HG02759 (cell line): ENCODE measurements at regions not wholly inside any gene's neighbourhood (a gene's known extent, or its start where the extent isn't known, plus 50 kb on each side); places are given as distances from the start of the nearest gene placed in this dataset.

Source experiments
- ATAC-seq: cut with Tn5 transposase; IDR thresholded peaks from one replicate; pipeline ENCODE4 v1.9.1; 2021; ENCODE audit warnings: mild to moderate bottlenecking, moderate library complexity; ENCODE audit not compliant: unreplicated experiment

DNA sequence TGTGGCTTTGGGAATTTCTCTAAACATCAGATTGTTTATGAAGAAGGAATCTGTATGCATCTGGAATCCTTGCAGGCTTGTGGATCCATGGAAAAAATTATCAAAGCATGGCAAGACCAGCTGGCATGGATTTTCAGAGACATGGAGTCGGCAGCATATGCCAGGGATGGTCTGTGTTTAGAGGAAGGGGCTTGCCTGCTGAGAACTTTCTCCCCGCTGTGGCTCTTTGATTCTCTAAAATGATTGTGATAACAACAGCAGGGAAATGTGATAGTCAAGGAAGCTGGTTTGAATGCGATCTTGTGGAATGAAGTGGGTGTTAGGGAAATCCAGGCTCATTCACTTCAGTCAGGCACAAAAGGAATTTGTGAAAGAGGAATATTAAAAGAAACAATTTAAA, 245.7 kb upstream of the THRB start:
- ATAC-seq: no peak

DNA sequence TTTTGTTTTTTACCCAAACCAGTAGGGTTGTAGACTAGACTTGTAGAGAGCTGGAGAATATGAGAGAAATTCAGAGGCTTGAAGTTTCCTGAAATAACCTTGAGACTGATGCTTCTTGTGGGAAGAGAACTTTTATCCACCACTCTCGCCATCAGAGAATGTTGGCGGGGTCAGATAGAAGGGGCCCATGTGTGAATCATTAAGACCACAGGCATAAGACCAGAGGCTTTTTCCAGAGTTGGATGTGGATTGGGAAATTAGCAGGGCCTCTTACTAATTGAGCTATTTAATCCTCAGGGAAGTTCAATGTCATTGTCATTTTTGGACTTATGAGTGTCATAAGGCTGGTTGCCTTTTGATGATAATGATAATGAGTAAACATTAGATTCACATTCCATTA, 246.9 kb upstream of the THRB start:
- no peak for ATAC-seq

DNA sequence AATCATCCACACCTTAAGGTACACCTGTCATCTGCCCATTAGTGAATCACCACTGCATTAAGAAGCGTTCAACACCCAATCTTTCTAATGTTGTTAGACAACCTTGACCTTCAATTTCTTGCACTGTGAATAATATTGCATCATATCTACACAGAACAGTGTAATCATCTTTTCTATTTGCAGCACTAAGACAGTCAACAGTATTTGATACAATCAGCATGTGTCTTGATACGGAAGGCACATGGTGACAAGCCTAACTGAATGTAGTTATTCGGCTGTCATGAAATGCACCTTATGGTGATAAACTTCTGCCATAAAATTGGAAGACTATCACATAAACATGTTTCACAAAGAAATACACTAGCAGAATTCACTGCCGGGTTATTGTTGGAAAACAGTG, 253.9 kb upstream of the THRB start:
- ATAC-seq: no peak

DNA sequence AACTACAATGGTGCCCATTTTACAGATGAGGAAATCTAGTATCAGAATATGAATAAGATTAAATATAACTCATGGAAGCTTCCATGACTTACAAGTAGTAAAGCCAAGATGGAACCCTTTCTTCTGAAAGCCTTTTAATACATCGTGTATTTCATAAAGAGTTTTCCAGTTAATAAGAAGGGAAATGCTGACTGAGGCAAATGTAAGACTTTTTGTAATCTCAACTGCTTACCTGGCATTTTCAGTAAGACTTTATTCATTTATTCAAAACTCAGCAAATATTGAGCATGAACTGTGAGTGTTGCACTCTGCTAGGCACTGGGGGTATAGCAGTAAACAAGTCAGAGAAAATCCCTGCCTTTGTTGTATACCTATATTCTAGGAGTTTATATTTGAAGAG, 256.4 kb upstream of the THRB start:
- no peak for ATAC-seq

DNA sequence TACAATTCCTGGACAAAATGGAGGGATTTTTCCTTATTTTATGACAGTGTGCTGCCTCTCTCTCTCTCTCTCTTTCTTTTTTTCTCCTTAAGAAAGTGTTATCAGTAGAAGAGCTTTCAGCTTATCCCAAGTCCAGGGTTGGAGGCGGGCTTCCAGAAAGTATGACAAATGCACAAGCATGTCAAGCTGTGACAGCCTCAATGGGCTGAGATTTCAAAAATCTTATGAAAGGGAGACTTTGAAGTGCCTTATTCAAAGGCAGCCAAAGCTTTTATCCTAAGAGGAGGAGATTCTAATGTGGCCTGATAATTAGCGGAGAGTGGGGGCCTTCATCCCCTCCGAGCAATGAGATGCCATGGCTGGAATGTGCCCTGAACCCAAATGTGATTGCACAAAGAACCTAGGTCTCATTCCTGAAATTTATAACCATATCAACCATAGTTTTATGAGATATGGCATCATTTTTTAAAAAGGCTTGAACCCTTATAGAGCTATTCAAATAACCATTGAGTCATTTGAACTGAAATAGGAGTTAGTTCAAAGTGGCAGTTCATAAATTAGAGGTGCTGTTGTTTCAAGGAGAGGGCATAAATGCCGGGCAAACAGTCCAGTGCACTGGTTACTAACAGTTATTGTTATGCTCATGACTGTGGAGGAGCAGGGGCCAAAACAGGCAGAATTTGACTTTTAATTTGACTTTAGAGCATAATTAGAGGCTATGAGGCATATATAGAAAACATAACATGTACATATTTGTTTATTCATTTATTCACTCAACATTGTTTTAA, 261.6 kb upstream of the THRB start:
- ATAC-seq: no peak

DNA sequence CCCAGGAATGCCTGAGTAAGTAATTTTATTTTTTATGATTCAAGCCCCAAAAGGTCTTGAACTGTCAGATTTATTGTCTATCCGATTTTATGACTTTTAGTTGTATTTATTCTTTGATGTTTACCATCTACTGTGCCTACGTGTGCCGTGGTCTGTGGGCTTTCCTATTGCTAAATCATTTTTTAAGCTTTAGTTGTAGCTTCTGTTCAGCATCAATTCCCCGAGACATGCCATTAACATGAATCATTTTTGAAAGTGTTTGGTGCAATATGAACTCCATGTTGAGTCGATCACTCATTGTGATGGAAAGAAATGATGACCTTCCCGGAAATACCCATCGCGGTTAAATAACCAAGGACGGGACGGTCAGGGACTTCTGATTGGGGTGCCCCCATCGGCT, 268.7 kb upstream of the THRB start:
- no peak for ATAC-seq

DNA sequence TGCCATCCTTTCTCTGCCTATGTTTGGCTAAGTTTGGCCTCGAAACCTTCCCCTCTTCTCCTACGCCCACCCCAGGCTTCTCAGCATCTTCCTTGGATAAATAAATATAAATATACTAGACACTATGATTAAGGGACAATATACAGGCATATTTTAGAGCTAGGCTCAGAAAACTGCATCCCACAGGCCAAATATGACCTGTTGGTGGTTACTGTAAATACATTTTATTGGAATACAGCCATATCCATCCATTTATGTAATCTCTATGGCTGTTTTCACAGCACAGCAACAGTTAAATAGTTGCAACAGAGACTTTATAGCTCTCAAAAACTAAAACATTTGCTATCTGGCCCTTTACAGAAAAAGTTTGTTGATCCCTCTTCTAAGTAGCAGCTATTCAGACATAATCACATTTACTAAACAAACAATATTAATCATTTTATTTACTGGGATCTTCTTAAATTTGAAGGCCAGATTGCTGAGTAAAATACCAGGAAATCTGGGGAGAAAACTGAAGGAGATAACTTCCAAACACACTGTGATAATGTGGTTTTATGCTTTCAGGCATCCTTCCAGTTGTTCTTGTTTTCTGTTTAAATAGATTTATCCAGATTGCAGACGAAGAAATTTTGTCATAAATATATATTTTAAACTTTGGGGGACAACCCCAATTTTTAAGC, 269.7 kb upstream of the THRB start:
- no peak for ATAC-seq

DNA sequence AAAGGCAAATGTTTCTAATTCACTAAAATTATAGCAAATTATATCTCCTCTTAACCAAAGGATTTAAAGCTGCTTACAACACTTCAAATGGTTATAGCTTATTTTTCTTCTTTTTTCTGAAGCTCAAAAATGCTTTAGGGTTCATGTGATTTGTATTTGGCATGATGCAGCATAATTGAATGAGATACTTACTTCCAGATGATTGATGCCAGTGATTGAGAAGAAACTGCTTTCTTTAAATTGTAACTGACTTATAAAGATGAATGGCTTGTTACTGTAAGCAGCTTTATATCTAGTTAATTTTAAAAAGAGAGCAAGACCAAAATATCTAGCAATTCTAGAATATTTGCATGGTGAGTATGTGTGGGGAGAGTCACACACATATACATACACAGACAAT, 270.7 kb upstream of the THRB start:
- ATAC-seq: no peak

DNA sequence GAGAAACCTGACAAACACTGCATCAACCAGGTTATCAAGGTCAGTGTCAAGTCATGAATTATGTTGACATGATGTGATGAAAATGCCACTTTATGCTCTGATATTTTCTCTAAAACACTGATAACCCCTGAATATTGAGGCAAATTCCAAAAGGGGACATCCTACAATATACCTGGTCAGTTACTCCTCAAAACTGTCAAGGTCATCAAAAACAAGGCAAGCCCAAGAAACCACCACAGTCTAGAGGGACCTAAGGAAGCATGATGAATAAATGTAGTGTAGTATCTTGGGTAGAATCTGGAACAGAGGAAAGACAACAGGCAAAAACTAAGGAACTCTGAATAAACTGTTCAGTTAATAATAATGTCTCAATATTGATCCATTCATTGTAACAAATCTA, 275.3 kb upstream of the THRB start:
- no peak for ATAC-seq

DNA sequence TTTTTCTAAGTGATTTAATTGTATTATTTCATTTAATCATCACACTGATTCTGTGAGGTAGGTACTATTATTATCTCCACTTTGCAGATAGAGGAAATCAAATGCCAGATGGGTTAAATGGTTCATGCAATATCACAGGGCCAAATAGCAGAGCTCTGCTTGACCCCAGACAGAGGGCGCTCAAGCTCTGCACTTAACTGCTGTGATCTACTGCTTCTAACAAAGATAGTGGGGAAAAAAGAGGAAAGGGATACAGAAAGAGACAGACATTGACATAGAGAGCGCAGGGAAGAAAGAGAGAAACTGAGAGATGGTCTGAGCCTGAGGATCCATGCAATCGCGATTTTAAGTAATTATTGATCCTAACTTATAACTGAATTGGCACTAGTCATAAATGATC, 279.1 kb upstream of the THRB start:
- ATAC-seq: peak; percentile 94

DNA sequence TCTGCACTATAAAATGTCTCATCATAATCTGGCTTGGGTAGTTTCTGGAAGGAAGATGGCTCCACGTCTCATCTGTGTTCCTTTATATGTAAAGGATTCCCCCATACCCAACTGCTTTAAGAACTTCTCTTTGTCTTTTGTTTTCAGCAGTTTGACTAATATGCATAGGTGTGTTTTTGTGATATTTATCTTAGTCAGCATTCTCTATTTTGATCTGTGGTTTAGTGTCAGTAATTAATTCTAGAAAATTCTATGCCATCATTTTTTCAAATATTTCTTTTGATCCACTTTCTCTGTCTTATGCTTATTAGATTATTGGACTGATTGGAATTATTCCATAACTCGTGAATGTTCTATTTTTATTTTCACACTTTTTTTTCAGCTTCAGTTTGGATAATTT, 286.3 kb upstream of the THRB start:
- ATAC-seq: no peak

DNA sequence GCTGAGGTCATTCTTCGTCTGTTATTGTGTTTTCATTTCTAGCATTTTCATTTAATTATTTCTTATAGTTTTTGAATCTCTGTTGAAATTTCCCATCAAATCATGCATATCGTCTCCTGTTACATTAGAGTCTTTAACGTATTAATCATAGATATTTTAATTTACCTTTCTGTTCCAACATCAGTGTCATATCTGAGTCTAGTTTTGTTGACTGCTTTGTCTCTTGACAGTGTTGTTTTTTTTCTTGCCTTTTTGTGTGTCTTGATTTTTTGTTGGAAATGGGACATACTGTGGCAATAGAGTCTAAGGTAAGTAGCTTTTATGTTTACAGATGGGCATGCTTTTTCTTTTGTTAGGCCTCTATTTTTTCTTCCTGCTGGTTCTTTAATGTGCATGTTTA, 286.8 kb upstream of the THRB start:
- ATAC-seq: no peak

DNA sequence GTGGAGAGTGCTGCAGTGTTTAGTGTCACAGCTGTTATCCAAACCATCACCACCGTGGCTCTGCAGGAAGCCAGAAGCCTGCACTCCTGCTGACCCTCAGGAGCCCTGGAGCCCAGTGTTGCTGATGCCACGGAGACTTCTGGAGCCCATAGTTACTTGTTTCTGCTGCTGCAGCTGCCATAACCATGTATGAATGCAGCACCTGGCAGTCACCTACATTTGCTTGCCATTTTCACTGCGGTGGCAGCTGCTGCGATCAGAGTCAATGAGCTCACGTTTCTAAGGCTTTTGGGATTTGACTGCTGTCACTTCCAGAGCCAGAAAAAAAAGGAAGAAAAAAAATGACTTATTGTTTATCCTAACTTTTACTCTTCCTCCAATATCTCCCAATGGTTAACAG, 299.2 kb upstream of the THRB start:
- ATAC-seq: no peak

DNA sequence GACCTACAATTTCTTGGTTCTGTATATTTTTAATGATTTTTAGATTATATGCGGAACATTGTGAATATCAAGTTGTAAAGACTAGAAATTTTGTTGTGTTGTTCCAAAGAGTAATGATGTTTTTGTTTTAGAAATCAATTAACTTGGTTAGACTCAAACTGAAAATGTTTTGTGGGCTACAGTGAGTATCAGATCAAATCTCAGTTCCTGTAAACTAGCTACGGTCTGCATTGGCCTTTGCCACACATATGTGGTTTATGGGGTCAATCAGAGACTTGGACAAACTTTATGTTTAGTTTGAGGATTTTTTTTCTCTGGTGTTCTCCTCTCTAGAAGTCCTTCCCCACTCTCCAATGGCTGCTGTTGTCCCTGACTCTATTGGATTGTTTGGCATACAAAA, 308.0 kb upstream of the THRB start:
- ATAC-seq: peak; percentile 98

DNA sequence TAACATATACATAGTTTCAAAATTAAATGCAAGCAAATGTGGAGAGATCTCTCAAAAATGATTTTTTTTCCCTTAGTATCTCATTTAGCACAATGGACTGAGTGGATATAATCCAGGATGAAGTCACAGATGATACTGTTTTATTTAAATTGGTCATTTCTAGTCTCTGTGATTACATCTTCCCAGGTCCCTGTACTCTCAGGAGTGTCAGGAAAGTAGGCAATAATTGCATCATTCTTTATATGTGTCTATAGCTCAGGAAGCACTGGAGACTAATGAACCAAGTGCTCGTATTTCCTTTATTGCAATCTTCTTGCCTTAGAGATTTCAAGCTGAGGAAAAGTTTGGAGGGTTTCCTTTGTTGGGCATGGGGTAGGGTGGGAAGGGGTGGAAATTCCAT, 309.4 kb upstream of the THRB start:
- no peak for ATAC-seq

DNA sequence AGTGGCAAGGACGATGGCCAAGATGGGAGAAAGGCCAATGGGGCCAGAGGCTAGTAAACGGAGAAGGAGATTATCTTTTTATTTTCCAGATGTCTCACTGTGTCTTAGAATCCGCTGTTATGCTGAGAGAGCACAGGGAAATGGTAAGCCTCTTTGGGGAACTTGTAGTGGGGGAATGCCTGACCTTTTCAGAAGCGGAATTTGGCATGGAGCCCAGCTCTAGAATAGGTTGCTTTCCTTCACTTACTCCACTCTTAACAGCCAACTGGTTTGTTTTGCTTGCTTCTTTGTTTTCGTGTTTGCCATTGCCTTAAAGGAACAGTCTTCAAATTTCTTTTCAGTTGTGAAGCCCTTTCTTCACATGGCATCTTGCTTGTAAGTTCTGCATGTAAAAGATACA, 316.2 kb upstream of the THRB start:
- no peak for ATAC-seq

DNA sequence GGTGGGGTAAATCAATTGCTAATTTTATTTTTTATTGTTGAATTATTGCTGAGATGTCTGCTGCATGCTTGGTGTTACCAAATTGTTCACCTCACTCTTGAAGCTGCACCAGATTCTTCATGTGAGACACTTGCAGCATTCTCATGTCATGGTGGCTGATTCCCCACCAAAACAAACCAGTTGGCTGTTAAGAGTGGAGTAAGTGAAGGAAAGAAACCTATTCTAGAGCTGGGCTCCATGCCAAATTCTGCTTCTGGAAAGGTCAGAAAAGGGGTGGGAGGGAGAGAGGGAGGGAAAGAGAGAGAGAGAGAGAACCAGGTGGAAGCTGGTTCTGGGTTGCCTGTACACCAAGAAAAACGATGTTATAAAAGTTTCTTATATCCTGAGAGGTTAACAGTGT, 317.5 kb upstream of the THRB start:
- no peak for ATAC-seq

DNA sequence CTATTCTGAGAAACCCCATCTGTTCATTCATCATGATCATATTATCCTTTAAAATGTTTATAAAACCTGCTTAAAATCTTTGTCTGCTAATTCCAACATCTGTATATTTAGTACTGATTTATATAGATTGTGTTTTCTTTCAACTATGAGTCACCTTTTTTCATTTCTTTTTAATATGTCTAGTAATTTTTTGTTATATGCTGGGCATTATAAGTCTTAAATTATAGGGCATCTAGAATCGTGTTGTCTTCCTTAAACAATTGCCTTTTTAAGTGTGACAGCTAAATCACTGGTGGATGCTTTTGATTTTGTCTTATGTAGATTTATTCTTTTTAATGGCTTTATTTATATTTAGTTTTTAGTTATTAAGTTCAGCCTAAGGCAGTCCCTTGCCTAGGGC, 323.4 kb upstream of the THRB start:
- no peak for ATAC-seq

DNA sequence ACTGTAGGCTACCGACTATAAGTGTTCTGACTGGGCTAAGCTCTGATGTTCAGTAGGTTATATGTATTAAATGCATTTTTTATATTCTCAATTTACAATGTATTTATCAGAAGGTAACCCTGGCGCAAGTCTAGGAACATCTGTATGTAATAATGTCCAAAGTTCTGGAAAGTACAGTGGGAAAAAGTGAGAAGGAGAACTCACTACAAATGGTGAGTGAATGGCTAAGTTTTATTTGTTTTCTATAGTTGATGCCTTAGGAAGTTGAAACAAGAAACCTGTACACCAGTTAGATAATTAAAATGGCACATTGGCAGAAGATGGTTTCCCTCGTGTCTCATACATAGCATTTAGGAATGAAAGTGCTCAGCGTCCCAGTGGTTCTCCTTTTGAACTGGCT, 333.4 kb upstream of the THRB start:
- ATAC-seq: no peak

DNA sequence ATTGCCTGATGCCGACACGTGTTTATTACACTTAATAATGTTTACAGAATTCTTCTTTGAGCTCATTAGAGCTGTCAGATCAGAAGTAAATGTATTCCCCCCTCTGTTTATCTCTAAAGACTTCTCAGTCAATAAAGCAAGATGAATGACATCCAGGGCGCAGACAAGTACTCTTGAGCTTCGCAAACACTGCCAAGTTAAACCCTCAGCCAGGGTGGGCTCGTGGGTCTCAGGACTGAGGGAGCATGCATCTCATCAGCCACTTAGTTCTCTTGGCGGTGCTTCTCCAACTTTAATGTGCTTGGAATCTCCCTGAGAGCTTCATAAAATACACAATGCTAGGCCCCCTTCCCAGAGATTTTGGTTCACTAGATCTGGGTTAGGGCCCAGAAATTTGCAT, 333.9 kb upstream of the THRB start:
- no peak for ATAC-seq

DNA sequence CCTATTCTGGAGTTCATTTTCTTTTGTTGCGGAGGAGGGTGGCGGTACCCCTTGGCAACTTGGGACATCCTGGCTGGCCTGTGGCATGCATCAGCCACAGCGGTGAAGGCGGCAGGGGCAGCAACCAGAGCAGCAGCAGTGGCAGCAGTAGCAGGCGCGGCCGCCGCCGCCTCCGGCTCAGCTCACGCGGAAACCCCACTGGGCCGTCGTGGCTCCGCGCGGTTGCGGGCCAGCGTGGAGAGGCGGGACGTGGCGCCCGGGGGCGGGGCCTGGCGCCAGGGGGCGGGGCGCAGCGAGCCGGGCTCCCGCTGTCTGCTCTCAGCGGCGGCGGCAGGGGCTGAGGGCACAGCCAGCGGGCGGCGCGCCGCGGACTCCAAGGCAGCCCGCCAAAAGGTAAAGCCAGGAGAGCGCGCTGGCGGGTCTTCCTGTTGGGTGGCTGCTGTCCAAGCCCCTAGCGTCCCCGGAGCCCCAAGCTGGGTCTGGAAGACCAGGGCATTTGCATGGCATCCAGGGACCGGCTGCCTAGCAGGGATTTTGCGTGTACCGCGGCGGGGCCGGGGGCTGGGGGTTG, 334.4 kb upstream of the THRB start:
- ATAC-seq: peak; percentile 59

DNA sequence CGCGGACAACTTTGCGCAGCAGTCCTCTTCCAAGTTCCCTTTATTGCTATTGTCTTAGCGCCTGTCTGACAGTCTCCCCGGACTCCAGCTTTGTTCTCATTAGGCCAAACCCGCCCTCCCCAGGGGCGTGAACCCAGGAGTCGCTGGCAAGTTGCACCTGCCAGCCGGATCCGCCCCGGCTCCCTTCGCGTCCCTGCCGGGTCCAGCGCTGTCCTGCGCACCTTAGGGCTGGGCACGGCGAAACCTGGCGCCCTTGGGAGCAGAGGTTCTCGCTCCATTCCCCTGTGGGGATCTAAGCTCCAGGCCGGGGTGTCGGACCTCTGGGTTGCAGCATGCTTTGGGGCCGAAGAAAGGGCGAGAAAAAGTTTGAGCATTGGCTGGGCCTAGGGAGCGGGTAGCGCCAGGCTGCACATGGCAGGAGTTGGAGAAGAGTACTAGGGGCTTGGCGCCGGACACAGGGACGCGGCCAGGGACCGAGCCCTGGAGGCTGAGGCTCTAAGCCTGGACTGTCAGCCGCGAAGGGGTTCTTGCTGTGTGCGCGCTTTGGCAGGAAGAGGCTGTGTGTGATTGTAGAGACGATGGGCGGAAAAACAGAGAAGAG, 335.1 kb upstream of the THRB start:
- peak; percentile 25 for ATAC-seq
